GM21723 (cell line): ENCODE measurements at regions not wholly inside any gene's neighbourhood (a gene's known extent, or its start where the extent isn't known, plus 50 kb on each side); places are given as distances from the start of the nearest gene placed in this dataset.

Source experiments
- ATAC-seq: cut with Tn5 transposase; IDR thresholded peaks from one replicate; pipeline ENCODE4 v1.9.1; 2021; ENCODE audit warnings: mild to moderate bottlenecking, moderate library complexity; ENCODE audit not compliant: unreplicated experiment

GRCh38 chr5:152987131-152987530 lies 503.3 kb upstream of the GRIA1 start:
- no peak for ATAC-seq

GRCh38 chr5:152990217-152990616 lies 500.3 kb upstream of the GRIA1 start:
- ATAC-seq = no peak

DNA sequence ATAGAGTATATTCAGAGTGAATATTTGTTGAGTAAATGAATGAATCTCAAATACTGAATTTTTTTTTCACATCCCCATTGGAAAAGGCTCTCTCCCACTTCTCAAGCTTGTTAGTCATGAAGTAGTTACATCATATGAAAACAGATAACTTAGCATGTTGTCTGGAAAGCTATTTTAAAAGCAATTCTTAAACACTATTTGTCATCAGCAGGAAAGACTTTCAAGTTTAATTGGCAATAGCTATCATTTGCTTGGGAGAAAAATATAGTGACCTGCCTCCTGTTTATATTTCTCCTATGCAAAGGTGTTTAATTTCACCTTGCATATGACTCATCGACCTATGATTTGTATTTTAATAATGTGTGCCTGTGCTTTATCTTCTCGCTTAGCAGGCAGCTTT lies 499.8 kb upstream of the GRIA1 start:
- ATAC-seq = no peak

DNA sequence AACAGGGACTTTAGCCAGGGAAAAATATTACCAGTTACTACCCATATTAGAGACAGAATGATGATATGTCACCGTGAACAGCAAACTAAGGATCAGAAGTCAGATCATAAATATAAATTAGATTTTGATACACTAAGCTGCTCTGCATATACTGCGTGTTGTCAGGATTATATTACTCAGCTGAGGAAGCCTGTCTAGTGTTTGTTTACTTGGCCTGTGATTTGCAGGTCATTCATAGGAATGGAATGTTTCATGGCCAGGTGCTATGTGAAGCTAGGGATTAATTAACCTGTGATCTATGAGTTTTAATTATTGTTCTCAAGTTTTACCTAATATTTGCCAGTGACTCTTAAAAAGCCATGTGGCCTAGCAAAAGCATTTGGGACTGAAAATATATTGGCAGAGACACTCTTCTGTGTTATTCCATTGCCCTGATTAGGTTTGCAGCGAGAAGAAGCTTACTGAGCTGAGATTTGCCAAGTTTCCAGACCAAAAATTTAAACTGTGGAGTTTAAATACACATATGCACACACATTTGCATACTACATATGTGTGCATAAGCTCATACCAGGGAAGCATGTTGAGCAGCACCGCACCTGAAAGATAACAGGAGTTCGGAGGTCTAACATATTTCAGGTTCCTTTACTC lies 496.3 kb upstream of the GRIA1 start:
- ATAC-seq = no peak

- ATAC-seq = no peak
Observed at GRCh38 chr5:152995214-152995725, 495.2 kb upstream of the GRIA1 start.

DNA sequence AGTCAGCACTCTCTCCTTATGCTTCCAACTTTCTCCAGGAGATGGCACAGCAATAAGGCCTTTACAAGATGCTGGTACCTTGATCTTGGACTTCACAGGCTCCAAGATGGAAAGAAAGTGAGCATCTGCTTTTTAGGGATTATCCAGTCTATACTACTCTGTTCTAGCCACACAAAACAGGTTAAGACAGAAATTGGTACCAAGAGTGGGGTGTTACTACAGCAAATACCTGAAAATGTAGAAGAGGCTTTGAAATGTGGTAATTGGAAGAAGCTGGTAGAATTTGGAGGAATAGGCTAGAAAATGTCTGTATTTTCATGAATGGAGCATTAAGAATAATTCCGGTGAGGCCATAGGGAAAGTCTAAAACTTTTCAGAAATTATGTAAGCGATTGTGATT lies 484.8 kb upstream of the GRIA1 start:
- ATAC-seq = no peak

GRCh38 chr5:153006681-153007080 lies 483.8 kb upstream of the GRIA1 start:
- ATAC-seq = no peak

DNA sequence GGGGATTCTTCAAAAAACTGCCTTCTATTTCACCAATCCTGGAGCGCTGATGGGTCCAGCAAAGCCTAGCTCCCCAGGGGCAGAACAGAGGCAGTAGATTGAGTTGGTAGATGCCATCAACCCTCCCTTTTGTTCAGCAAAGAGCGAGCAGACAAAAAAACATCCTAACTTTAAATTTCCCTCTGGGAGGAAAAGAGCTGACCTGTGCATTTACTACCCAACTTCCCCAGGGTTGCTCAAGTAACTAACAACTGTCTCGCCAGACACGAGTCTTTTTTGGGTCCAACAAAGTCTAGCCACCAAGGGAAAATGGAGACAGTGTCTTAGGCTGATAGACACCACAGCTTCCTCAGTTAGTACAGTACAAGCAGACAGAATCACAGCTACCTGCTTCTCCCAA lies 476.3 kb upstream of the GRIA1 start:
- ATAC-seq = no peak

DNA sequence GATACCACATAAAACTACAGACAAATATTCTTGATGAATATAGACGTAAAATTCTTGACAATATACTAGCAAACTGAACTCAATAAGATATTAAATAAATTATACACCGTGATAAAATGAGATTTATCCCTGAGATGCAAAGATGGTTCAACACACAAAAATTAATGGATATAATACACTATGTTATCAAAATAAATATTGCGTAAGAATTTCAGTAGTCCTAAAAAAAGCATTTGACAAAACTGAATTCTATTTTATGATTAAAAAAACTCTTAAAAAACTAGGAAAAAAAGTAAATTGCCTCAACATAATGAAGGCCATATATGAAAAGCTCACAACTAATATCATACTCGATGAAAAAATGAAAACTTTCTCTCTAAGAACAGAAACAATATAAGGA lies 472.3 kb upstream of the GRIA1 start:
- no peak for ATAC-seq

DNA sequence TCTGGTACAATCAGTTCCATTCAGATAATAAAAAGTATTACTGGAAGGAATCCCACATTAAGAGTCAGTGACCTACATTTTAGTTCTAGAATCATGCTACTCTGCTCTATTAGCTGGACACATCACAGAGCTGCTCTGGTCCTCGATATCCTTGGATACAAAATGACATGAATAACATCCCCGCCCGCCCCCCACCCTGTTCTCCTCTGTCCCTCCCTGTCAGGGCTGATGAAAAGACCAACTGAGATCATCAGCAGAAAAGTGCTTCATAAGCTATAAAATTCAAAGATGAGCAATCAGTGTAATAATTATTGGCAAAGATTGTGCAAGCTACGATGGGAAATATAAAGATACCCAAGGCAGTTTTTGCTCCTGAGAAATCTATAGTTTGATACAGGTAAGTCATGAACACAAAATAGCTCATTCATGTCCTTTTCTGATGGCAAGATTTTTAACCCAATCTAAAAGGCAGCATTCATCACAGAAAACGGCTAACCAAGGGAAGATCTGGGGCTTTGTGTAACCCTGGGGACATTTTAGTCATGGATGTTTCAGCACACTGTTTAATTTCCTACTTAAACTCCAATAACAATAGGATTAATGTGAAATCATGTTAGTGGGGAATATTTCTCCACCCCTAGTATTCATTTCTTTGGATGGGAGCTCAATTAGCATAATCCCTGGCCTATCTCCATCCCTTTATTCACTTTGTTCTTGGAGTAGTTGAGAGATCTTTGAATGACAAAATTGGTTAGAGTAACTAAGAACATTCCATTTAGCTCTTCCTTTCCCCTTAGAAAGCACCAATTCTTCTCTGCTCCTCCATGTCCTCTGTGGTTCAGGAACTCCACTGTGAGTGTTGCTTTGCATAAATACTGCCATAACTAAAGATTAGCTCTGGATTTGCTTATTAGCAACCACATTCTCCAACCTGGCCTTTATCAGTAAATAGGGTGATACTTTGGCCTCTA lies 459.4 kb upstream of the GRIA1 start:
- no peak for ATAC-seq

DNA sequence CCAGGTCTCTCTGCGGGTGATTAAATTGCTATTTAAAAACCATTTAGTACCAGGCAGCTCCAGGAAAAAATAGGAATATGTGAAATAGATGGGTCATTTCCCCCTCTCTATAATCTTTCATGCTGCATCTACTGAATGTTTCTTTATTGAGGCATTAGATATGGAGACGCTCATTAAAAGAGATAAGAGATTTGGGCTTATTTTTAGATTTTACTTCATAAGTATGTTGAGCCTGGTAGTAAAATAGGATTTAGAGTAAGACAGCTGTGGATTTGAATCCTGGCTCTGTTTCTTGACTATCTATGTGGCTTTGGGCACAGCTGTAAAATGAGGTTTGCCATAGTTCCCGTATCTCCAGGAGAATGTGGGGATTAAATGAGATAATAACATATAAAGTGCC lies 451.0 kb upstream of the GRIA1 start:
- ATAC-seq = no peak

GRCh38 chr5:153043886-153044285 lies 446.6 kb upstream of the GRIA1 start:
- ATAC-seq = no peak

GRCh38 chr5:153050496-153051179 lies 439.8 kb upstream of the GRIA1 start:
- ATAC-seq = no peak

GRCh38 chr5:153066281-153066680 lies 424.2 kb upstream of the GRIA1 start:
- ATAC-seq = no peak

DNA sequence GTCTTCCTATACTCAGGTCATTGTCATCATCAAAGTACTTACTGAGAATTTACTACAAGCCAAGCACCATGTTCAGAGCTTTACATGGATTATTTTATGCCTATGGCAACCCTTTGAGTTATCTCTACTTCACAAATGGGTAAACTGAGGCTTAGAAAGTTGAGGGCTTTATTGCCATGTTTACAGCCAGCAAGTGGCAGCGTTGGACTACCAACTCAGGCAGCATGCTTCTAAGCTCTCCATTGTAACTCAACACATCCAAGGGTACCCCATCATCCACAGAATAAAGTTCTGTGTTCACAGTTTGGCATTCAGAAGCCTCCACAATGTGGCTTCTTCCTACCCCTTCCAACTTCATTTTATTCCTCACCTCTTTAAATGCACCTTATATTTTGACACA lies 422.6 kb upstream of the GRIA1 start:
- ATAC-seq = no peak

DNA sequence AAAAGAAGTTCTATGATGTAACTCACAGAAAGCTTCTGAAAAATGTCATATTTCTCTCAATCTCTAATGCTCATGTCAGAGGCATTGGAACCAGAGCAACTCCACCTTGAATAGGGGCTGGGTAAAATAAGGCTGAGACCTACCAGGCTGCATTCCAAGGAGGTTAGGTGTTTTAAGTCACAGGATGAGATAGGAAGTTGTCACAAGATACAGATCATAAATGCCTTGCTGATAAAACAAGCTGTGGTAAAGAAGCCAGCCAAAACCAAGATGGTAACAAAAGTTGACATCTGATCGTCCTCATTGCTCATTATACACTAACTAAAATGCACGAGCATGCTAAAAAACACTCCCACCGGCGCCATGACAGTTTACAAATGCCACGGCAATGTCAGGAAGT lies 411.1 kb upstream of the GRIA1 start:
- ATAC-seq = no peak

DNA sequence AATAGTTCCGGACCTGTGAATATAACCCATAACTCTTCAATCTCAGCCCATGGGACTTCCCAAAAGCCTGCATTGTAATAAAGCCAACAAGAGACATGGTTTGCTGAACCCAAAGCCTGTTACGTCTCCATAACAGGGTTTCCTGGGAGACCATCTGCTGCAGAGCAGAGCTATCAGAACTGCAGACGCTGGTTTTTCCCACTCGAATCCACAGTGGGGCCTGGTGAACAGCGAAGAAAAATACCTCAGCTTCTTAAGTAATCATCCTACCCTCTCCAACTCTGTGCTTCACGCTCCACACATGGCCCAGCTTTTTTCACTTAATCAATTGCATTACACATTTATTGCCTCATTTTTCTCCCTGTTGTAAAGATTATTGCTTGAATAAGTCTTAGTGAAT lies 409.5 kb upstream of the GRIA1 start:
- ATAC-seq = no peak

DNA sequence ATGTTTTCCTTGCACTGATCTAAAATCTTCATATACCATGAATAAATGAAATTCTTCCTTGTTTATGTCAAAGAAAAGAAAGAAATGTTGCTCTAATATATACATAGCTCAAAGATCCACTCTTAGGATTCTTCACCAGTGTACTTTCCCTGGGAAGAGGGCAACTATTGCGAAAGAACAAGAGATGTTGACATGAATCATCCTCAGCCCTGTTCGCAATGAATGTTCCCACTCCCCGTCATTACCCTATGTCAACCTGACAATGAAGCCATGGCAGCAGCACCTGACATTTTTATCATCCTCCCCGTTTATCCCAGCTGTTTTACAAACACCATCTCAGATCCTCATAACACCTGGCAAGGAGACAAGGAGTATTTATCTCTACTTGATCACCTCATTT lies 409.1 kb upstream of the GRIA1 start:
- ATAC-seq = no peak

- ATAC-seq = no peak
Observed at GRCh38 chr5:153084511-153084910, 406.0 kb upstream of the GRIA1 start.

DNA sequence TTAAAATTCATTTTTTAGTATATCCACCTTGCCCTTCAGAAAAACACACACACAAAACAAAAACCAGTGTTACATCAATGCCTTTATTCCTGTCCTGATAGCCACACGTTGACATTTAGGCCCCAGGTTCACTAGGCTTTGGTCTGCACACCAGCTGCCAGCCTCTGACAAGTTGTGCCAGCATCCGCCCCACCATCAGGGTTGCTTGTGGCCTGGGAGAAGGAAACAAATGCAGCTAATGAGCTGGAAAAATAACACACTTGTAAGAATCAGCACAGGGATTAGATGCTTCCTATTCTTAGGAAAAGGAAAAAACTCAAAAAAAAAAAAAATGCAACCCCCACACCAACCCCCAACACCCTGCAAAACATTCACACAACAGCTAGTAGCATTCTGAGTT lies 404.0 kb upstream of the GRIA1 start:
- ATAC-seq = no peak

GRCh38 chr5:153088538-153088937 lies 401.9 kb upstream of the GRIA1 start:
- no peak for ATAC-seq

DNA sequence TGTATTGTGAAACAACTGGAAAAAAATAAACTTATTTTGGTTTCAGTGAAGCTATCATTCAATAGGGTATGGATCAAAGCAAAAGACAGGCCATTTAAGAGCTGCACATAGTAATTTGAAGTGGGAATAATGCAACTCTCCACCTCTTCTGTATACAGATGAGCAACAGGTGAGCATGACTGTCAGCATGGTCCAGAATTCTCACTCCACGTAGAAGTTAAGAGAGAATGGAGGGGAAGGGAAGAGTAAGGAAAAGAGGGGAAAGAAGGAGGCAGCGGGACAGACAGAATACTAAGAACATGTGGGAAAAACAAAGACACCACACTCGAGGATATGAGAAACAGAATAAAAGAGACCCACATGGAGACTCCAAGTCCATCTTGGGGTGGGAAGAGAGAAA lies 396.1 kb upstream of the GRIA1 start:
- no peak for ATAC-seq
